IMR-90 (cell line): ENCODE measurements at regions not wholly inside any gene's neighbourhood (a gene's known extent, or its start where the extent isn't known, plus 50 kb on each side); places are given as distances from the start of the nearest gene placed in this dataset.

Experiments used
- ATAC-seq: fragments of 200-7000 bp; cut with Tn5 transposase; 2 replicates; pipeline ENCODE4 v1.9.1; 2020; ENCODE audit warnings: low read depth, mild to moderate bottlenecking, moderate library complexity
- BruUV-seq: library from RNA; stranded (reverse); fragments of 400-500 nt; replicated peaks from 2 replicates; lab custom pipeline; 2021; lab: Mats Ljungman, UMichigan
- CTCF ChIA-PET: fragments of 300-600 bp; formaldehyde crosslinking; extraction: SDS; loops from one replicate; lab custom pipeline; 2021; ENCODE audit warnings: antibody characterized with exemption; lab: Yijun Ruan, JAX
- POLR2A ChIA-PET: fragments of 300-600 bp; sonication (Branson Sonifier 250); formaldehyde crosslinking; loops from one replicate; lab custom pipeline; 2022; ENCODE audit warnings: antibody characterized with exemption; ENCODE audit not compliant: unreplicated experiment; lab: Charles Lee
- DNase-seq: peaks from one replicate; pipeline ENCODE4 v3.0.0; 2013
- H2AFZ ChIP-seq: replicated peaks from 2 replicates; pipeline ENCODE3; 2013; ENCODE audit warnings: low read length, mild to moderate bottlenecking; ENCODE audit not compliant: poor library complexity
- H2AK5ac ChIP-seq: 2 replicates; pipeline ENCODE4 v1.6.1; 2013; ENCODE audit warnings: low read depth, low read length, inconsistent platforms
- H2AK9ac ChIP-seq: replicated peaks from 2 replicates; pipeline ENCODE3; 2013; ENCODE audit warnings: mild to moderate bottlenecking, low read depth, low read length, moderate library complexity; ENCODE audit not compliant: poor library complexity
- H2BK120ac ChIP-seq: 2 replicates; pipeline ENCODE4 v1.6.1; 2013; ENCODE audit warnings: low read depth, low read length, inconsistent platforms
- H2BK15ac ChIP-seq: 3 replicates; pipeline ENCODE4 v1.6.1; 2013; ENCODE audit warnings: low read depth, low read length, inconsistent platforms
- H2BK20ac ChIP-seq: 2 replicates; pipeline ENCODE4 v1.6.1; 2013; ENCODE audit warnings: low read depth, mild to moderate bottlenecking, inconsistent platforms, low read length, moderate library complexity
- H2BK5ac ChIP-seq: 2 replicates; pipeline ENCODE4 v1.6.1; 2013; ENCODE audit warnings: mild to moderate bottlenecking, low read depth, low read length, inconsistent platforms; ENCODE audit not compliant: poor library complexity, severe bottlenecking
- H3K14ac ChIP-seq: replicated peaks from 2 replicates; pipeline ENCODE4 v1.6.1; 2013; ENCODE audit warnings: low read depth, low read length, inconsistent platforms
- H3K18ac ChIP-seq: 2 replicates; pipeline ENCODE4 v1.6.1; 2013; ENCODE audit warnings: low read depth, low read length, control low read depth
- H3K23ac ChIP-seq: 2 replicates; pipeline ENCODE4 v1.6.1; 2013; ENCODE audit warnings: low read depth, low read length, inconsistent platforms
- H3K27ac ChIP-seq: 2 replicates; pipeline ENCODE4 v1.5.1; 2013; ENCODE audit warnings: mild to moderate bottlenecking, control low read depth, low read length; ENCODE audit not compliant: insufficient read depth
- H3K27me3 ChIP-seq: 2 replicates; pipeline ENCODE4 v1.6.1; 2013; ENCODE audit warnings: low read length; ENCODE audit not compliant: control insufficient read depth, insufficient read depth
- H3K36me3 ChIP-seq: 2 replicates; pipeline ENCODE4 v1.6.1; 2013; ENCODE audit warnings: low read length, mixed read lengths; ENCODE audit not compliant: control insufficient read depth, insufficient read depth
- H3K4ac ChIP-seq: 2 replicates; pipeline ENCODE4 v1.6.1; 2013; ENCODE audit warnings: low read depth, low read length, inconsistent platforms
- H3K4me1 ChIP-seq: 2 replicates; pipeline ENCODE4 v1.6.1; 2013; ENCODE audit warnings: low read length, mixed read lengths; ENCODE audit not compliant: control insufficient read depth, insufficient read depth
- H3K4me2 ChIP-seq: 2 replicates; pipeline ENCODE4 v1.6.1; 2013; ENCODE audit warnings: low read depth, mild to moderate bottlenecking, control low read depth, low read length, moderate library complexity
- H3K4me3 ChIP-seq: 2 replicates; pipeline ENCODE4 v1.5.1; 2013; ENCODE audit warnings: low read depth, mild to moderate bottlenecking, control low read depth, low read length, moderate library complexity; ENCODE audit not compliant: insufficient read depth
- H3K56ac ChIP-seq: 2 replicates; pipeline ENCODE4 v1.6.1; 2013; ENCODE audit warnings: low read length, inconsistent platforms; ENCODE audit not compliant: insufficient read depth; ENCODE audit errors: extremely low read depth
- H3K79me1 ChIP-seq, 2 experiments: 2 replicates each; pipeline ENCODE4 v1.6.1; 2013; ENCODE audit warnings: low read length in 2 of 2, inconsistent platforms in 1 of 2, low read depth in 1 of 2
- H3K9ac ChIP-seq: 2 replicates; pipeline ENCODE4 v1.6.1; 2013; ENCODE audit warnings: low read depth, low read length, control low read depth
- H3K9me1 ChIP-seq: 2 replicates; pipeline ENCODE4 v1.6.1; 2013; ENCODE audit warnings: low read length, inconsistent platforms; ENCODE audit not compliant: insufficient read depth
- H3K9me3 ChIP-seq: 2 replicates; pipeline ENCODE4 v1.6.1; 2013; ENCODE audit warnings: low read length; ENCODE audit not compliant: control insufficient read depth, insufficient read depth
- H4K20me1 ChIP-seq: 2 replicates; pipeline ENCODE4 v1.6.1; 2013; ENCODE audit warnings: low read length, inconsistent platforms; ENCODE audit not compliant: insufficient read depth
- H4K5ac ChIP-seq: 2 replicates; pipeline ENCODE4 v1.6.1; 2013; ENCODE audit warnings: mild to moderate bottlenecking, low read depth, low read length, control low read depth
- H4K8ac ChIP-seq, 2 experiments: 2 replicates each; pipeline ENCODE4 v1.6.1; 2013; ENCODE audit warnings: low read depth in 2 of 2, low read length in 2 of 2, control low read depth in 1 of 2, inconsistent platforms in 1 of 2
- H4K91ac ChIP-seq: 2 replicates; pipeline ENCODE4 v1.6.1; 2013; ENCODE audit warnings: low read depth, low read length, inconsistent platforms; ENCODE audit not compliant: insufficient read depth
- BHLHE40 ChIP-seq: fragments of 150-350 bp; IDR thresholded peaks from 2 replicates; pipeline ENCODE4 v1.6.1; 2016; ENCODE audit warnings: mild to moderate bottlenecking, low read depth, low read length
- CHD1 ChIP-seq: IDR thresholded peaks from 2 replicates; pipeline ENCODE4 v1.6.1; 2012; ENCODE audit warnings: low read depth, low read length, improper control_type of control experiment
- ELK1 ChIP-seq: fragments of 150-350 bp; IDR thresholded peaks from 2 replicates; pipeline ENCODE4 v1.6.1; 2016; ENCODE audit warnings: low read depth, mild to moderate bottlenecking, low read length, moderate library complexity, borderline replicate concordance
- FOS ChIP-seq: fragments of 150-350 bp; IDR thresholded peaks from 2 replicates; pipeline ENCODE4 v1.6.1; 2016; ENCODE audit warnings: low read depth, low read length
- MAFK ChIP-seq: IDR thresholded peaks from 2 replicates; pipeline ENCODE4 v1.6.1; 2012; ENCODE audit warnings: low read depth, low read length, improper control_type of control experiment
- MAZ ChIP-seq: IDR thresholded peaks from 2 replicates; pipeline ENCODE4 v1.6.1; 2012; ENCODE audit warnings: low read depth, mild to moderate bottlenecking, low read length, improper control_type of control experiment, moderate library complexity, borderline replicate concordance
- MXI1 ChIP-seq: IDR thresholded peaks from 2 replicates; pipeline ENCODE4 v1.6.1; 2012; ENCODE audit warnings: low read depth, mild to moderate bottlenecking, low read length, moderate library complexity, borderline replicate concordance
- NFE2L2 ChIP-seq: fragments of 150-350 bp; IDR thresholded peaks from 2 replicates; pipeline ENCODE4 v1.6.1; 2016; ENCODE audit warnings: low read depth, mild to moderate bottlenecking, low read length
- POLR2A ChIP-seq: IDR thresholded peaks from 2 replicates; pipeline ENCODE4 v1.6.1; 2012; ENCODE audit warnings: mild to moderate bottlenecking, low read depth, low read length
- RAD21 ChIP-seq: IDR thresholded peaks from 2 replicates; pipeline ENCODE4 v1.6.1; 2012; ENCODE audit warnings: low read length, improper control_type of control experiment
- RCOR1 ChIP-seq: IDR thresholded peaks from 2 replicates; pipeline ENCODE4 v1.6.1; 2012; ENCODE audit warnings: mild to moderate bottlenecking, low read length, improper control_type of control experiment; ENCODE audit not compliant: insufficient replicate concordance
- RFX5 ChIP-seq: IDR thresholded peaks from 2 replicates; pipeline ENCODE4 v1.8.0; 2012; ENCODE audit warnings: low read depth, mild to moderate bottlenecking, low read length, moderate library complexity
- WGBS, 2 experiments: methylation state at CpG; one replicate each; pipeline versions ENCODE4 v1.1.5 to v1.1.7; 2013; ENCODE audit warnings: missing lambda C conversion rate in 2 of 2; ENCODE audit not compliant: insufficient read length in 1 of 2; ENCODE audit errors: extremely low coverage in 2 of 2; 5-methylcytosine and 5-hydroxymethylcytosine counted together
- dilution Hi-C: fragments of 300-500 bp; cut with HindIII; formaldehyde crosslinking; loops from one replicate; pipeline ENCODE4 v1.14.3; 2018; ENCODE audit warnings: low sequenced_read_pairs; ENCODE audit not compliant: unreplicated experiment
- in situ Hi-C: fragments of 300-500 bp; cut with MboI; formaldehyde crosslinking; loops from 3 replicates; pipeline ENCODE4 v1.14.3; 2019; ENCODE audit warnings: low sequenced_read_pairs, inconsistent platforms, mixed read lengths
- intact Hi-C: fragments of 100-400 bp; cut with micrococcal nuclease; formaldehyde crosslinking; loops from 2 replicates; pipeline ENCODE4 v1.10.0; 2022
- TF ChIP-seq, protein P1 (sequence below): conservative IDR thresholded peaks from 2 replicates; pipeline ENCODE4 v1.5.1; 2012; ENCODE audit warnings: mild to moderate bottlenecking, low read depth, low read length, improper control_type of control experiment

DNA sequence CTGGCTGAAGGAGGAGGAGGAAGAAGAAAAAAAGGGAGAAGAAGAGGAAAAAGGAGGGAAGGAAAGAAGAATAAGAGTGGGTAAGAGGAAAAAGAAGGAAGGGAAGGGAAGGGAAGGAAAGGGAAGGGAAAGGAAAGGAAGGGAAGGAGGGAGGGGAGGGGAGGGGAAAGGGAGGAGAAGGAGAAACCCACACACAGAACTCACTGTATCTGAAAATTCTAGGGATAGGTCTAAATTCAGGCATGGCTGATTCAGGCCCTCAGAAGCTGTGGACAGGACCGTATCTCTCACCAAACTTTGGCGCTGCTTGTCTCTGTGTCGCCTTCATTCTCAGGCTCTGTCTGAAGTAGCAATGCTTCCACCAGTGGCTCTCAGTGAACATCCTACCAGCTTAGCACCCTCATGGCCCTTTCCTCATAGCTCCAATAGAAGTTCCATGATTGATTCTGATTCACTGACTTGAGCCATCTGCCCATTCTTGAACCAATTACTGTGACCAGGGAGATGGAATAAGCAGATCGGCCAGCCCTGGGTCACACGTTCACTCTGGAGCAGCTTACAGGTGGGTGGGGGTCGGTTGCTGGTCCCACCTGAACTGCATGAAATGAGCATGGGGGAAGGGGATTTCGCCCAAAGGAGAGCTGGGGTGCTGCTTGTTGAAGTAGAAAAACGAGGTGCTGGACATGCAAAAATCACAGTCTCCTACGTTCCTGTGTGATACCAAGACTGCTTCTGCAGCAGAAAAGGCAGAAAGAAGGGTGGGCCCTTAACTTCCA is 59.7 kb downstream of the TTC32 start:
- no peak for ATAC-seq
- Histone ChIP-seq H2BK15ac (no peak overlapping the region), H4K20me1 (no peaks in the 10 kb centered on the region), H2BK120ac (no peak overlapping the region), H3K4me3 (no peak overlapping the region), H3K9me1 (no peaks in the 10 kb centered on the region), H3K9ac (no peak overlapping the region), H3K9me3 (no peaks in the 10 kb centered on the region), H4K91ac (no peak overlapping the region), H2BK5ac (no peak overlapping the region), H3K18ac (no peak overlapping the region), H3K27me3 (peaks cover 17% of the 10 kb centered on the region), H3K27ac (no peak overlapping the region), H3K4ac (no peak overlapping the region), H4K8ac (no peak overlapping the region), H2BK20ac (no peak overlapping the region), H2AK5ac (no peak overlapping the region), H3K4me1 (no peaks in the 10 kb centered on the region), H3K79me1 (no peaks in the 10 kb centered on the region), H2AK9ac (no peak overlapping the region), H3K23ac (no peak overlapping the region), H2AFZ (no peak overlapping the region), H3K4me2 (no peak overlapping the region), H4K5ac (no peak overlapping the region), H3K56ac (no peak overlapping the region), H3K14ac (no peak overlapping the region), H3K36me3 (no peaks in the 10 kb centered on the region)
- no peak for DNase-seq
- POLR2A ChIA-PET, result no interaction called here
- intact Hi-C loops (no loop called here), in situ Hi-C loops (no loop called here), dilution Hi-C loops (no loop called here)
- 59% methylated on average over 4 of the region's 9 CpGs; no CpG with 5 or more reads in 1 of the 2 experiments for WGBS, 2 experiments
- BruUV-seq, result no TSS peak
- no peak for TF ChIP-seq POLR2A
- TF ChIP-seq, protein P1, sequence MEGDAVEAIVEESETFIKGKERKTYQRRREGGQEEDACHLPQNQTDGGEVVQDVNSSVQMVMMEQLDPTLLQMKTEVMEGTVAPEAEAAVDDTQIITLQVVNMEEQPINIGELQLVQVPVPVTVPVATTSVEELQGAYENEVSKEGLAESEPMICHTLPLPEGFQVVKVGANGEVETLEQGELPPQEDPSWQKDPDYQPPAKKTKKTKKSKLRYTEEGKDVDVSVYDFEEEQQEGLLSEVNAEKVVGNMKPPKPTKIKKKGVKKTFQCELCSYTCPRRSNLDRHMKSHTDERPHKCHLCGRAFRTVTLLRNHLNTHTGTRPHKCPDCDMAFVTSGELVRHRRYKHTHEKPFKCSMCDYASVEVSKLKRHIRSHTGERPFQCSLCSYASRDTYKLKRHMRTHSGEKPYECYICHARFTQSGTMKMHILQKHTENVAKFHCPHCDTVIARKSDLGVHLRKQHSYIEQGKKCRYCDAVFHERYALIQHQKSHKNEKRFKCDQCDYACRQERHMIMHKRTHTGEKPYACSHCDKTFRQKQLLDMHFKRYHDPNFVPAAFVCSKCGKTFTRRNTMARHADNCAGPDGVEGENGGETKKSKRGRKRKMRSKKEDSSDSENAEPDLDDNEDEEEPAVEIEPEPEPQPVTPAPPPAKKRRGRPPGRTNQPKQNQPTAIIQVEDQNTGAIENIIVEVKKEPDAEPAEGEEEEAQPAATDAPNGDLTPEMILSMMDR, result no peak
- TF ChIP-seq CHD1, result no peak
- no peak for TF ChIP-seq FOS
- TF ChIP-seq BHLHE40, result no peak
- TF ChIP-seq RFX5, result no peak
- TF ChIP-seq RAD21, result no peak
- no peak for TF ChIP-seq MAZ
- TF ChIP-seq ELK1, result no peak
- TF ChIP-seq MAFK, result no peak
- TF ChIP-seq MXI1, result no peak
- no peak for TF ChIP-seq NFE2L2
- TF ChIP-seq RCOR1, result no peak
- CTCF ChIA-PET, result no interaction called here
